WTC11 (cell line): ENCODE measurements at regions not wholly inside any gene's neighbourhood (a gene's known extent, or its start where the extent isn't known, plus 50 kb on each side); places are given as distances from the start of the nearest gene placed in this dataset.

Source experiments
- ATAC-seq: fragments of 200-7000 bp; cut with Tn5 transposase; 2 replicates; pipeline ENCODE4 v1.10.0; 2021; ENCODE audit warnings: mild to moderate bottlenecking, moderate library complexity
- CTCF ChIA-PET: fragments of 300-600 bp; sonication (Branson Sonifier 250); formaldehyde crosslinking; loops from one replicate; lab custom pipeline; 2021; ENCODE audit warnings: antibody characterized with exemption; lab: Charles Lee
- POLR2A ChIA-PET: fragments of 350-600 bp; sonication (Branson Sonifier 250); formaldehyde crosslinking; loops from one replicate; lab custom pipeline; 2021; ENCODE audit warnings: antibody characterized with exemption; lab: Charles Lee
- DNase-seq: peaks from one replicate; pipeline ENCODE4 v3.0.0; 2021; ENCODE audit warnings: low spot score
- H3K27ac Mint-ChIP-seq: 2 replicates; pipeline ENCODE4 v1.8.0; 2021; ENCODE audit warnings: mixed read lengths
- H3K27me3 Mint-ChIP-seq: 2 replicates; pipeline ENCODE4 v1.8.0; 2021; ENCODE audit warnings: low read depth, mild to moderate bottlenecking, moderate library complexity, mixed read lengths
- H3K36me3 Mint-ChIP-seq: 2 replicates; pipeline ENCODE4 v1.8.0; 2021; ENCODE audit warnings: mixed read lengths
- H3K4me1 Mint-ChIP-seq: 2 replicates; pipeline ENCODE4 v1.8.0; 2022; ENCODE audit warnings: mixed read lengths
- H3K4me3 Mint-ChIP-seq: 2 replicates; pipeline ENCODE4 v1.8.0; 2021; ENCODE audit warnings: mild to moderate bottlenecking, moderate library complexity, mixed read lengths
- H3K9me3 Mint-ChIP-seq: 2 replicates; pipeline ENCODE4 v1.8.0; 2021; ENCODE audit warnings: mixed read lengths
- ATF1 ChIP-seq: sonication (generic); formaldehyde crosslinking; IDR thresholded peaks from 2 replicates; pipeline ENCODE4 v1.8.1; 2023; ENCODE audit warnings: mild to moderate bottlenecking, moderate library complexity, missing genetic modification reagents
- FOXJ3 ChIP-seq: sonication (generic); formaldehyde crosslinking; IDR thresholded peaks from 2 replicates; pipeline ENCODE4 v1.9.0; 2021; ENCODE audit warnings: missing genetic modification reagents, mild to moderate bottlenecking, borderline replicate concordance
- FOXP1 ChIP-seq: sonication (generic); formaldehyde crosslinking; IDR thresholded peaks from 2 replicates; pipeline ENCODE4 v1.8.0; 2022; ENCODE audit warnings: missing genetic modification reagents, mild to moderate bottlenecking, moderate library complexity, borderline replicate concordance
- GTF2I ChIP-seq: fragments of 250-450 bp; sonication (Bioruptor Pico); conservative IDR thresholded peaks from 2 replicates; pipeline ENCODE4 v1.4.0; 2021; ENCODE audit warnings: mild to moderate bottlenecking
- NFYB ChIP-seq: sonication (generic); formaldehyde crosslinking; conservative IDR thresholded peaks from 2 replicates; pipeline ENCODE4 v1.8.0; 2022; ENCODE audit warnings: low read depth, missing genetic modification reagents
- NR2C2 ChIP-seq: sonication (generic); formaldehyde crosslinking; IDR thresholded peaks from 2 replicates; pipeline ENCODE4 v1.8.0; 2022; ENCODE audit warnings: mild to moderate bottlenecking, missing genetic modification reagents
- SMAD3 ChIP-seq: sonication (generic); formaldehyde crosslinking; IDR thresholded peaks from 2 replicates; pipeline ENCODE4 v1.8.0; 2022; ENCODE audit warnings: missing genetic modification reagents, mild to moderate bottlenecking, borderline replicate concordance
- SMAD4 ChIP-seq: sonication (generic); formaldehyde crosslinking; IDR thresholded peaks from 2 replicates; pipeline ENCODE4 v1.8.0; 2022; ENCODE audit warnings: mild to moderate bottlenecking, missing genetic modification reagents
- TCF7 ChIP-seq: sonication (generic); formaldehyde crosslinking; IDR thresholded peaks from 2 replicates; pipeline ENCODE4 v1.8.0; 2022; ENCODE audit warnings: mild to moderate bottlenecking, low read depth, missing genetic modification reagents, moderate library complexity
- TEAD4 ChIP-seq: sonication (generic); formaldehyde crosslinking; IDR thresholded peaks from 2 replicates; pipeline ENCODE4 v1.8.0; 2022; ENCODE audit warnings: mild to moderate bottlenecking, missing genetic modification reagents
- TP53 ChIP-seq: sonication (generic); formaldehyde crosslinking; IDR thresholded peaks from 2 replicates; pipeline ENCODE4 v1.8.1; 2023; ENCODE audit warnings: mild to moderate bottlenecking, missing genetic modification reagents
- ZNF396 ChIP-seq: fragments of 250-450 bp; sonication (Bioruptor Pico); IDR thresholded peaks from 2 replicates; pipeline ENCODE4 v1.8.0; 2021; ENCODE audit warnings: mild to moderate bottlenecking, moderate library complexity, borderline replicate concordance
- ZNF416 ChIP-seq: fragments of 250-450 bp; sonication (Bioruptor Pico); IDR thresholded peaks from 2 replicates; pipeline ENCODE4 v1.9.0; 2021; ENCODE audit warnings: mild to moderate bottlenecking, inconsistent platforms
- ZNF423 ChIP-seq: fragments of 250-450 bp; sonication (Bioruptor Pico); IDR thresholded peaks from 2 replicates; pipeline ENCODE4 v2.1.2; 2022; ENCODE audit warnings: mild to moderate bottlenecking, moderate library complexity
- TF ChIP-seq, protein P1 (sequence below): sonication (generic); formaldehyde crosslinking; IDR thresholded peaks from 2 replicates; pipeline ENCODE4 v1.8.1; 2022; ENCODE audit warnings: missing genetic modification reagents, borderline replicate concordance
- TF ChIP-seq, protein P2 (sequence below): sonication (generic); formaldehyde crosslinking; IDR thresholded peaks from 2 replicates; pipeline ENCODE4 v1.8.0; 2023; ENCODE audit warnings: missing genetic modification reagents
- TF ChIP-seq, protein P3 (sequence below): fragments of 250-450 bp; sonication (Bioruptor Pico); conservative IDR thresholded peaks from 2 replicates; pipeline ENCODE4 v1.9.0; 2021; ENCODE audit warnings: mild to moderate bottlenecking
- TF ChIP-seq, protein P4 (sequence below): sonication (generic); formaldehyde crosslinking; IDR thresholded peaks from 2 replicates; pipeline ENCODE4 v1.8.0; 2023; ENCODE audit warnings: mild to moderate bottlenecking, missing genetic modification reagents
- TF ChIP-seq, protein P5 (sequence below): sonication (generic); formaldehyde crosslinking; IDR thresholded peaks from 2 replicates; pipeline ENCODE4 v1.8.1; 2022; ENCODE audit warnings: mild to moderate bottlenecking, missing genetic modification reagents, moderate library complexity, borderline replicate concordance
- TF ChIP-seq, protein P6 (sequence below): sonication (generic); formaldehyde crosslinking; IDR thresholded peaks from 2 replicates; pipeline ENCODE4 v1.8.1; 2023; ENCODE audit warnings: mild to moderate bottlenecking, missing genetic modification reagents
- TF ChIP-seq, protein P7 (sequence below): sonication (generic); formaldehyde crosslinking; IDR thresholded peaks from 2 replicates; pipeline ENCODE4 v1.8.0; 2022; ENCODE audit warnings: mild to moderate bottlenecking, missing genetic modification reagents
- TF ChIP-seq, protein P8 (sequence below): sonication (generic); formaldehyde crosslinking; IDR thresholded peaks from 2 replicates; pipeline ENCODE4 v1.8.1; 2022; ENCODE audit warnings: mild to moderate bottlenecking, moderate library complexity, missing genetic modification reagents

DNA sequence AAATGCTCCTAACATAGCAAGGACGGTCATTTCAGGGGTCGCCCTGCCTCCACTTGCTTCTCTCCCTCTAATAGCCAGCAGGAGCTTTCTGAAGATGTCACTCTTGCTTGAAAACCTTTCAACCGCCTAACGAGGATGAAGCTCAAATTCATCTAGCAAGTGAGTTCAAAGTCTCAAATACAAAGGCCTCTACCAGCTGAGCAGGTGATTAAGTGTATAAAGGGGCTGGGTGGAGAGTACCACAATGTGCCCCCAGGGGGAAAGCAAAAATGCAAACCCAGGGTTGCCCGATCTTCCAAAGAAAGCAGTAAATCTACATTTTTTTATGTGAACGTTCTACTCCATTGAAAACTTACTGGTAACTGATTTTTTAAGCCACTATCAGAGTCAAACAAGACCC lies 50.4 kb upstream of the GRIP2 start (continued):
- no peak for TF ChIP-seq TCF7

DNA sequence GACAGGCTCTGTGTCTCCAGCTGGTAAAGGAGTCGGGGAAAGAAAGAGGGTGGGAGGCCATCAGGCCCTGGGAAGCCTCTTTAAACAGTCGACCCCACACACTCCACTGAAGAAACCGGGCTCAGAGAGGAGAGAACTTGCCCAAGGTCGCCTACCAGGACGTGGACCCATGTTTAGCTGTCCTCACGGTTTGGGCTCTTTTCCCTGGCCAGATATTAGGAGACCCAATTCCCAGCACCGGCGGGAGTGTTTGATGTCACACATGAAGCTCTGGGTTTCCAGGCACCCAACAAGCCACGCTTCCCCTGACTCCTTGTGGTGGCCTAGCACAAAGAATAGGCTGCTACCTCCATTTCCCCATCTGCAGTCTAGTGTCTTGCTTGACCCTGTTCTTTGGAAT lies 52.2 kb upstream of the GRIP2 start:
- DNase-seq (no peak), ATAC-seq (no peak)
- Mint-ChIP-seq H3K4me1 (peaks cover 11% of the 10 kb centered on the region), H3K27me3 (no peaks in the 10 kb centered on the region), H3K27ac (no peak overlapping the region), H3K4me3 (no peak overlapping the region), H3K36me3 (no peaks in the 10 kb centered on the region), H3K9me3 (no peaks in the 10 kb centered on the region)
- CTCF ChIA-PET, result interaction anchor here (0.9 to 1.5 kb wide), 2 partner anchors 43 to 83 kb away, joined by 4 read pairs; no protein-coding TSS in a partner anchor
- POLR2A ChIA-PET, result interaction anchor here (0.6 to 1.1 kb wide), 2 partner anchors 10 to 389 kb away, joined by 3 read pairs; no protein-coding TSS in a partner anchor
- TF ChIP-seq, protein P1, sequence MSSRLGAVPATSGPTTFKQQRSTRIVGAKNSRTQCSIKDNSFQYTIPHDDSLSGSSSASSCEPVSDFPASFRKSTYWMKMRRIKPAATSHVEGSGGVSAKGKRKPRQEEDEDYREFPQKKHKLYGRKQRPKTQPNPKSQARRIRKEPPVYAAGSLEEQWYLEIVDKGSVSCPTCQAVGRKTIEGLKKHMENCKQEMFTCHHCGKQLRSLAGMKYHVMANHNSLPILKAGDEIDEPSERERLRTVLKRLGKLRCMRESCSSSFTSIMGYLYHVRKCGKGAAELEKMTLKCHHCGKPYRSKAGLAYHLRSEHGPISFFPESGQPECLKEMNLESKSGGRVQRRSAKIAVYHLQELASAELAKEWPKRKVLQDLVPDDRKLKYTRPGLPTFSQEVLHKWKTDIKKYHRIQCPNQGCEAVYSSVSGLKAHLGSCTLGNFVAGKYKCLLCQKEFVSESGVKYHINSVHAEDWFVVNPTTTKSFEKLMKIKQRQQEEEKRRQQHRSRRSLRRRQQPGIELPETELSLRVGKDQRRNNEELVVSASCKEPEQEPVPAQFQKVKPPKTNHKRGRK (CRISPR knock-in tag), result no peak
- TF ChIP-seq NR2C2 (CRISPR knock-in tag) (no peak), ZNF416 (CRISPR knock-in tag) (no peak), ZNF396 (CRISPR knock-in tag) (no peak), NFYB (CRISPR knock-in tag) (no peak), TEAD4 (no peak), ATF1 (no peak), GTF2I (CRISPR knock-in tag) (no peak), TP53 (CRISPR knock-in tag) (no peak), FOXP1 (CRISPR knock-in tag) (no peak)
- TF ChIP-seq, protein P2, sequence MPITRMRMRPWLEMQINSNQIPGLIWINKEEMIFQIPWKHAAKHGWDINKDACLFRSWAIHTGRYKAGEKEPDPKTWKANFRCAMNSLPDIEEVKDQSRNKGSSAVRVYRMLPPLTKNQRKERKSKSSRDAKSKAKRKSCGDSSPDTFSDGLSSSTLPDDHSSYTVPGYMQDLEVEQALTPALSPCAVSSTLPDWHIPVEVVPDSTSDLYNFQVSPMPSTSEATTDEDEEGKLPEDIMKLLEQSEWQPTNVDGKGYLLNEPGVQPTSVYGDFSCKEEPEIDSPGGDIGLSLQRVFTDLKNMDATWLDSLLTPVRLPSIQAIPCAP (CRISPR knock-in tag), result no peak
- TF ChIP-seq, protein P3, sequence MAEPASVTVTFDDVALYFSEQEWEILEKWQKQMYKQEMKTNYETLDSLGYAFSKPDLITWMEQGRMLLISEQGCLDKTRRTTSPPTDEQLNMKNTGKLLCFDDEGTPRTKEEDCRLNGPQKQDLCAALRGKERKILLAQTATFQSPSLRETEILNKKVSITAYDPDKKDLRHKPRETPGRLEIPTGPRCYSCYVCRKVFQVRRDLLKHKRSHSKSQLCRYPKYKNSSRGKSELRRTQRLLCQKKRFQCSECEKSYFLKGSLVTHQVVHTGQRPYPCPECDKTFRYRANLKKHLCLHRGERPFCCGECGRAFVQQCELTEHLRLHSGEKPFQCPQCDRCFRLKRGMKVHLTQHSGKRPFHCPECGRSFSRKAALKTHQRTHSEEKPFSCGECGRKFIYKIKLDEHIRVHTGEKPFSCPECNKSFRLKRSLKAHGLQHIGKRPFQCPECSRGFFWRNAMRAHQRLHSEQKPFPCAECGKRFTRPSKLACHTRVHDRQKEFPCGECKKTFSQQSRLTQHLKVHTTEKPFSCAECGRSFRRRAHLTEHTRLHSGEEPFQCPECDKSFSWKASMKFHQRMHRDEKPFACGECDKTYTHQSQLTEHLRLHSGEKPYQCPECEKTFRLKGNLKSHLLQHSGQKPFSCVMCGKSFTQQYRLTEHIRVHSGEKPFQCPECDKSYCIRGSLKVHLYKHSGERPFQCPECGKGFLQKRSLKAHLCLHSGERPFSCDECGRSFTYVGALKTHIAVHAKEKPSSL (CRISPR knock-in tag), result no peak
- TF ChIP-seq, protein P4, sequence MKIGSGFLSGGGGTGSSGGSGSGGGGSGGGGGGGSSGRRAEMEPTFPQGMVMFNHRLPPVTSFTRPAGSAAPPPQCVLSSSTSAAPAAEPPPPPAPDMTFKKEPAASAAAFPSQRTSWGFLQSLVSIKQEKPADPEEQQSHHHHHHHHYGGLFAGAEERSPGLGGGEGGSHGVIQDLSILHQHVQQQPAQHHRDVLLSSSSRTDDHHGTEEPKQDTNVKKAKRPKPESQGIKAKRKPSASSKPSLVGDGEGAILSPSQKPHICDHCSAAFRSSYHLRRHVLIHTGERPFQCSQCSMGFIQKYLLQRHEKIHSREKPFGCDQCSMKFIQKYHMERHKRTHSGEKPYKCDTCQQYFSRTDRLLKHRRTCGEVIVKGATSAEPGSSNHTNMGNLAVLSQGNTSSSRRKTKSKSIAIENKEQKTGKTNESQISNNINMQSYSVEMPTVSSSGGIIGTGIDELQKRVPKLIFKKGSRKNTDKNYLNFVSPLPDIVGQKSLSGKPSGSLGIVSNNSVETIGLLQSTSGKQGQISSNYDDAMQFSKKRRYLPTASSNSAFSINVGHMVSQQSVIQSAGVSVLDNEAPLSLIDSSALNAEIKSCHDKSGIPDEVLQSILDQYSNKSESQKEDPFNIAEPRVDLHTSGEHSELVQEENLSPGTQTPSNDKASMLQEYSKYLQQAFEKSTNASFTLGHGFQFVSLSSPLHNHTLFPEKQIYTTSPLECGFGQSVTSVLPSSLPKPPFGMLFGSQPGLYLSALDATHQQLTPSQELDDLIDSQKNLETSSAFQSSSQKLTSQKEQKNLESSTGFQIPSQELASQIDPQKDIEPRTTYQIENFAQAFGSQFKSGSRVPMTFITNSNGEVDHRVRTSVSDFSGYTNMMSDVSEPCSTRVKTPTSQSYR (CRISPR knock-in tag), result no peak
- TF ChIP-seq, protein P5, sequence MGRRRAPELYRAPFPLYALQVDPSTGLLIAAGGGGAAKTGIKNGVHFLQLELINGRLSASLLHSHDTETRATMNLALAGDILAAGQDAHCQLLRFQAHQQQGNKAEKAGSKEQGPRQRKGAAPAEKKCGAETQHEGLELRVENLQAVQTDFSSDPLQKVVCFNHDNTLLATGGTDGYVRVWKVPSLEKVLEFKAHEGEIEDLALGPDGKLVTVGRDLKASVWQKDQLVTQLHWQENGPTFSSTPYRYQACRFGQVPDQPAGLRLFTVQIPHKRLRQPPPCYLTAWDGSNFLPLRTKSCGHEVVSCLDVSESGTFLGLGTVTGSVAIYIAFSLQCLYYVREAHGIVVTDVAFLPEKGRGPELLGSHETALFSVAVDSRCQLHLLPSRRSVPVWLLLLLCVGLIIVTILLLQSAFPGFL (CRISPR knock-in tag), result no peak
- TF ChIP-seq, all 79 proteins: peak for 0

DNA sequence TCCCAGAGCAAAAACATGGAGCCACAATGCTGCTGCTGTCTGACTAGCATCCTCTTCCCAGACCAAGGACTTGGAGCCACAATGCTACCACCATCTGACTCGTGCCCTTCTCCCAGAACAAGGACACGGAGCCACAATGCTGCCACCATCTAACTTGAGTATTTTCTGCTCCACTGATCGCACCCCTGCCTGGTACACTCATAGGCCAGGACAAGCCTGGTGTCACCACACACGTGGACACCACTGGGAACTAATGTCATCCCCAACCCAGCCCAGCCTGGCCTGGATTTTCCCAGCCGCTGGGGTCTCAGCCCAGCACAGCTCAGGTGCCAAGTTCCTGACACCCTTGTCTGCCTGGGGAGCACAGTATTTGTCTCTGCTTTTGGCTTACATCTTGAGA lies 52.7 kb upstream of the GRIP2 start:
- no peaks in the 10 kb centered on the region for H3K36me3 Mint-ChIP-seq
- ATAC-seq (no peak), DNase-seq (no peak)
- H3K27ac Mint-ChIP-seq, result no peak overlapping the region
- H3K27me3 Mint-ChIP-seq, result no peaks in the 10 kb centered on the region
- H3K4me3 Mint-ChIP-seq, result no peak overlapping the region
- H3K4me1 Mint-ChIP-seq, result peaks cover 11% of the 10 kb centered on the region
- CTCF ChIA-PET, result interaction anchor here (0.9 to 1.5 kb wide), 2 partner anchors 43 to 84 kb away, joined by 4 read pairs; no protein-coding TSS in a partner anchor
- POLR2A ChIA-PET, result no interaction called here
- no peaks in the 10 kb centered on the region for H3K9me3 Mint-ChIP-seq
- TF ChIP-seq FOXJ3 (no peak), SMAD3 (CRISPR knock-in tag) (no peak), ZNF423 (CRISPR knock-in tag) (no peak), SMAD4 (no peak)
- TF ChIP-seq, protein P6, sequence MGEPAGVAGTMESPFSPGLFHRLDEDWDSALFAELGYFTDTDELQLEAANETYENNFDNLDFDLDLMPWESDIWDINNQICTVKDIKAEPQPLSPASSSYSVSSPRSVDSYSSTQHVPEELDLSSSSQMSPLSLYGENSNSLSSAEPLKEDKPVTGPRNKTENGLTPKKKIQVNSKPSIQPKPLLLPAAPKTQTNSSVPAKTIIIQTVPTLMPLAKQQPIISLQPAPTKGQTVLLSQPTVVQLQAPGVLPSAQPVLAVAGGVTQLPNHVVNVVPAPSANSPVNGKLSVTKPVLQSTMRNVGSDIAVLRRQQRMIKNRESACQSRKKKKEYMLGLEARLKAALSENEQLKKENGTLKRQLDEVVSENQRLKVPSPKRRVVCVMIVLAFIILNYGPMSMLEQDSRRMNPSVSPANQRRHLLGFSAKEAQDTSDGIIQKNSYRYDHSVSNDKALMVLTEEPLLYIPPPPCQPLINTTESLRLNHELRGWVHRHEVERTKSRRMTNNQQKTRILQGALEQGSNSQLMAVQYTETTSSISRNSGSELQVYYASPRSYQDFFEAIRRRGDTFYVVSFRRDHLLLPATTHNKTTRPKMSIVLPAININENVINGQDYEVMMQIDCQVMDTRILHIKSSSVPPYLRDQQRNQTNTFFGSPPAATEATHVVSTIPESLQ (CRISPR knock-in tag), result no peak
- TF ChIP-seq, protein P7, sequence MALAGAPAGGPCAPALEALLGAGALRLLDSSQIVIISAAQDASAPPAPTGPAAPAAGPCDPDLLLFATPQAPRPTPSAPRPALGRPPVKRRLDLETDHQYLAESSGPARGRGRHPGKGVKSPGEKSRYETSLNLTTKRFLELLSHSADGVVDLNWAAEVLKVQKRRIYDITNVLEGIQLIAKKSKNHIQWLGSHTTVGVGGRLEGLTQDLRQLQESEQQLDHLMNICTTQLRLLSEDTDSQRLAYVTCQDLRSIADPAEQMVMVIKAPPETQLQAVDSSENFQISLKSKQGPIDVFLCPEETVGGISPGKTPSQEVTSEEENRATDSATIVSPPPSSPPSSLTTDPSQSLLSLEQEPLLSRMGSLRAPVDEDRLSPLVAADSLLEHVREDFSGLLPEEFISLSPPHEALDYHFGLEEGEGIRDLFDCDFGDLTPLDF (CRISPR knock-in tag), result no peak
- TF ChIP-seq, protein P8, sequence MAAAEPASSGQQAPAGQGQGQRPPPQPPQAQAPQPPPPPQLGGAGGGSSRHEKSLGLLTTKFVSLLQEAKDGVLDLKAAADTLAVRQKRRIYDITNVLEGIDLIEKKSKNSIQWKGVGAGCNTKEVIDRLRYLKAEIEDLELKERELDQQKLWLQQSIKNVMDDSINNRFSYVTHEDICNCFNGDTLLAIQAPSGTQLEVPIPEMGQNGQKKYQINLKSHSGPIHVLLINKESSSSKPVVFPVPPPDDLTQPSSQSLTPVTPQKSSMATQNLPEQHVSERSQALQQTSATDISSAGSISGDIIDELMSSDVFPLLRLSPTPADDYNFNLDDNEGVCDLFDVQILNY (CRISPR knock-in tag), result no peak
